ENCODE measurements at regions not wholly inside any gene's neighbourhood (a gene's known extent, or its start where the extent isn't known, plus 50 kb on each side); places are given as distances from the start of the nearest gene placed in this dataset.

GRCh38 chr2:120853306-120854013 is 117.8 kb downstream of the GLI2 start:
- TF ChIP-seq, protein P1, sequence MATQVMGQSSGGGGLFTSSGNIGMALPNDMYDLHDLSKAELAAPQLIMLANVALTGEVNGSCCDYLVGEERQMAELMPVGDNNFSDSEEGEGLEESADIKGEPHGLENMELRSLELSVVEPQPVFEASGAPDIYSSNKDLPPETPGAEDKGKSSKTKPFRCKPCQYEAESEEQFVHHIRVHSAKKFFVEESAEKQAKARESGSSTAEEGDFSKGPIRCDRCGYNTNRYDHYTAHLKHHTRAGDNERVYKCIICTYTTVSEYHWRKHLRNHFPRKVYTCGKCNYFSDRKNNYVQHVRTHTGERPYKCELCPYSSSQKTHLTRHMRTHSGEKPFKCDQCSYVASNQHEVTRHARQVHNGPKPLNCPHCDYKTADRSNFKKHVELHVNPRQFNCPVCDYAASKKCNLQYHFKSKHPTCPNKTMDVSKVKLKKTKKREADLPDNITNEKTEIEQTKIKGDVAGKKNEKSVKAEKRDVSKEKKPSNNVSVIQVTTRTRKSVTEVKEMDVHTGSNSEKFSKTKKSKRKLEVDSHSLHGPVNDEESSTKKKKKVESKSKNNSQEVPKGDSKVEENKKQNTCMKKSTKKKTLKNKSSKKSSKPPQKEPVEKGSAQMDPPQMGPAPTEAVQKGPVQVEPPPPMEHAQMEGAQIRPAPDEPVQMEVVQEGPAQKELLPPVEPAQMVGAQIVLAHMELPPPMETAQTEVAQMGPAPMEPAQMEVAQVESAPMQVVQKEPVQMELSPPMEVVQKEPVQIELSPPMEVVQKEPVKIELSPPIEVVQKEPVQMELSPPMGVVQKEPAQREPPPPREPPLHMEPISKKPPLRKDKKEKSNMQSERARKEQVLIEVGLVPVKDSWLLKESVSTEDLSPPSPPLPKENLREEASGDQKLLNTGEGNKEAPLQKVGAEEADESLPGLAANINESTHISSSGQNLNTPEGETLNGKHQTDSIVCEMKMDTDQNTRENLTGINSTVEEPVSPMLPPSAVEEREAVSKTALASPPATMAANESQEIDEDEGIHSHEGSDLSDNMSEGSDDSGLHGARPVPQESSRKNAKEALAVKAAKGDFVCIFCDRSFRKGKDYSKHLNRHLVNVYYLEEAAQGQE (IDR thresholded peaks at IDR 0.05; ENCODE audit: insufficient read depth in 1 of 2, low read depth in 2 of 2, low read length in 2 of 2), result no peak
- no peak for TF ChIP-seq FOXP2 (optimal IDR thresholded peaks at IDR 0.05; ENCODE audit: borderline replicate concordance, extremely low read depth, extremely low read length, insufficient read depth)
